NB4 (cell line): ENCODE measurements at regions not wholly inside any gene's neighbourhood (a gene's known extent, or its start where the extent isn't known, plus 50 kb on each side); places are given as distances from the start of the nearest gene placed in this dataset.

Experiments
- DNase-seq: peaks from one replicate; pipeline ENCODE4 v3.0.0; 2010; ENCODE audit warnings: low read depth
- H3K4me3 ChIP-seq: one replicate; pipeline ENCODE4 v1.5.1; 2011; ENCODE audit warnings: mild to moderate bottlenecking, low read depth, low read length, moderate library complexity
- CTCF ChIP-seq: IDR thresholded peaks from one replicate; pipeline ENCODE4 v1.5.1; 2012; ENCODE audit warnings: low read depth, low read length
- MAX ChIP-seq: IDR thresholded peaks from 2 replicates; pipeline ENCODE4 v1.6.1; 2011; ENCODE audit warnings: low read depth, low read length
- MYC ChIP-seq: IDR thresholded peaks from 2 replicates; pipeline ENCODE4 v1.6.1; 2011; ENCODE audit warnings: low read depth, low read length
- POLR2A ChIP-seq: IDR thresholded peaks from 2 replicates; pipeline ENCODE4 v1.6.1; 2011; ENCODE audit warnings: mild to moderate bottlenecking; ENCODE audit not compliant: insufficient read length; ENCODE audit errors: extremely low read depth

GRCh38 chr1:219993554-219994433 is 52.5 kb downstream of the EPRS1 start:
- H3K4me3 ChIP-seq = no peak overlapping the region
- no peak for TF ChIP-seq POLR2A
- TF ChIP-seq MYC = no peak
- no peak for TF ChIP-seq MAX
- TF ChIP-seq CTCF = no peak
- no peak for DNase-seq

- H3K4me3 ChIP-seq = no peak overlapping the region
- DNase-seq = no peak
- TF ChIP-seq CTCF (no peak), MAX (no peak), MYC (no peak), POLR2A (no peak)
Measured at GRCh38 chr1:219991919-219992318, 54.4 kb downstream of the EPRS1 start.

- no peak for DNase-seq
- TF ChIP-seq MAX (no peak), CTCF (no peak), POLR2A (no peak)
- H3K4me3 ChIP-seq = no peak overlapping the region
Measured at GRCh38 chr1:219991511-219991810, 54.8 kb downstream of the EPRS1 start.

- TF ChIP-seq MYC = no peak
- TF ChIP-seq MAX = no peak
- no peak for TF ChIP-seq POLR2A
- TF ChIP-seq CTCF = peak; percentile 36
- DNase-seq = peak; percentile 21
- no peak overlapping the region for H3K4me3 ChIP-seq
Measured at GRCh38 chr1:219990782-219991510, 55.4 kb downstream of the EPRS1 start.

- TF ChIP-seq MYC (no peak), MAX (no peak), POLR2A (no peak), CTCF (no peak)
- no peak overlapping the region for H3K4me3 ChIP-seq
- DNase-seq = no peak
Measured at GRCh38 chr1:219989766-219990165, 56.5 kb downstream of the EPRS1 start.
